CD14-positive monocyte (primary cell): ENCODE measurements at regions not wholly inside any gene's neighbourhood (a gene's known extent, or its start where the extent isn't known, plus 50 kb on each side); places are given as distances from the start of the nearest gene placed in this dataset.

ENCODE experiments used
- DNase-seq, 3 donors: peaks; one replicate each; pipeline ENCODE4 v3.0.0-alpha.2; 2011 to 2022
- H2AFZ ChIP-seq: 2 replicates; pipeline ENCODE4 v1.6.0; 2012; ENCODE audit warnings: mild to moderate bottlenecking, low read depth, low read length, inconsistent platforms; ENCODE audit not compliant: insufficient read depth, poor library complexity, severe bottlenecking
- H3K27ac ChIP-seq, 2 donors: 1 replicate in 1 of 2; 2 replicates in 1 of 2; pipeline ENCODE4 v1.5.1; 2012 to 2013; ENCODE audit warnings: low read length in 2 of 2, control low read depth in 1 of 2, inconsistent platforms in 1 of 2, low read depth in 1 of 2, mild to moderate bottlenecking in 1 of 2
- H3K27me3 ChIP-seq, 2 donors: one replicate each; pipeline versions ENCODE4 v1.6.0 to v1.6.1; 2011 to 2013; ENCODE audit warnings: low read length in 2 of 2; ENCODE audit not compliant: control insufficient read depth in 2 of 2, insufficient read depth in 2 of 2
- H3K36me3 ChIP-seq, 2 donors: replicated peaks in 1 of 2; 1 replicate in 1 of 2; 2 replicates in 1 of 2; pipeline versions ENCODE4 v1.5.1 to v1.6.1; 2012 to 2013; ENCODE audit warnings: low read length in 2 of 2, control low read depth in 1 of 2, inconsistent platforms in 1 of 2, mild to moderate bottlenecking in 1 of 2; ENCODE audit not compliant: insufficient read depth in 2 of 2, control insufficient read depth in 1 of 2
- H3K4me1 ChIP-seq, 2 donors: 1 replicate in 1 of 2; 2 replicates in 1 of 2; pipeline versions ENCODE4 v1.5.1 to v1.6.1; 2012 to 2013; ENCODE audit warnings: low read length in 2 of 2, control low read depth in 1 of 2, inconsistent platforms in 1 of 2, mild to moderate bottlenecking in 1 of 2, moderate library complexity in 1 of 2; ENCODE audit not compliant: insufficient read depth in 2 of 2, control insufficient read depth in 1 of 2
- H3K4me2 ChIP-seq: replicated peaks from 2 replicates; pipeline ENCODE3; 2012; ENCODE audit warnings: low read length, moderate library complexity, mild to moderate bottlenecking; ENCODE audit not compliant: poor library complexity, severe bottlenecking; ENCODE audit errors: extremely low read depth
- H3K4me3 ChIP-seq, 3 experiments: fragments of 200-600 bp in 1 of 3; sonication (generic) in 1 of 3; replicated peaks in 1 of 3; 1 replicate in 2 of 3; 2 replicates in 1 of 3; pipeline ENCODE4 v1.5.1; 2011 to 2013; ENCODE audit warnings: low read length in 3 of 3, mild to moderate bottlenecking in 3 of 3, control low read depth in 2 of 3, low read depth in 2 of 3, inconsistent platforms in 1 of 3, moderate library complexity in 1 of 3
- H3K79me2 ChIP-seq: 2 replicates; pipeline ENCODE4 v1.6.0; 2012; ENCODE audit warnings: mild to moderate bottlenecking, control low read depth, inconsistent platforms, low read length, moderate library complexity; ENCODE audit not compliant: insufficient read depth
- H3K9ac ChIP-seq: 2 replicates; pipeline ENCODE4 v1.6.0; 2017; ENCODE audit warnings: low read length, mild to moderate bottlenecking; ENCODE audit not compliant: insufficient read depth, poor library complexity, severe bottlenecking
- H3K9me3 ChIP-seq, 2 donors: replicated peaks in 1 of 2; 1 replicate in 1 of 2; 2 replicates in 1 of 2; pipeline versions ENCODE4 v1.5.1 to v1.6.1; 2012 to 2013; ENCODE audit warnings: low read length in 2 of 2, control low read depth in 1 of 2; ENCODE audit not compliant: control insufficient read depth in 1 of 2, insufficient read depth in 1 of 2
- H4K20me1 ChIP-seq: 2 replicates; pipeline ENCODE4 v1.6.0; 2012; ENCODE audit warnings: mild to moderate bottlenecking, low read length, control low read depth, moderate library complexity; ENCODE audit not compliant: insufficient read depth
- H3K27ac Mint-ChIP-seq, 7 donors: one replicate each; pipeline ENCODE4 v1.8.0; 2020; ENCODE audit warnings: mild to moderate bottlenecking in 7 of 7, mixed read lengths in 7 of 7, moderate library complexity in 6 of 7, inconsistent platforms in 2 of 7
- H3K27me3 Mint-ChIP-seq, 3 donors: one replicate each; pipeline ENCODE4 v1.8.0; 2021 to 2022; ENCODE audit warnings: low read depth in 3 of 3, mild to moderate bottlenecking in 3 of 3, mixed read lengths in 3 of 3, moderate library complexity in 3 of 3, inconsistent platforms in 1 of 3
- H3K36me3 Mint-ChIP-seq, 2 donors: one replicate each; pipeline ENCODE4 v1.8.0; 2020; ENCODE audit warnings: mixed read lengths in 2 of 2, inconsistent platforms in 1 of 2, mild to moderate bottlenecking in 1 of 2
- H3K4me1 Mint-ChIP-seq: one replicate; pipeline ENCODE4 v1.8.0; 2020; ENCODE audit warnings: mild to moderate bottlenecking, mixed read lengths
- H3K4me3 Mint-ChIP-seq, 2 donors: one replicate each; pipeline ENCODE4 v1.8.0; 2020; ENCODE audit warnings: mild to moderate bottlenecking in 2 of 2, mixed read lengths in 2 of 2, moderate library complexity in 1 of 2
- H3K9me3 Mint-ChIP-seq, 7 donors: one replicate each; pipeline ENCODE4 v1.8.0; 2020 to 2022; ENCODE audit warnings: mixed read lengths in 7 of 7, mild to moderate bottlenecking in 6 of 7, moderate library complexity in 6 of 7, inconsistent platforms in 2 of 7
- CTCF ChIP-seq: fragments of 200-600 bp; IDR thresholded peaks from one replicate; pipeline ENCODE4 v1.8.0; 2022; ENCODE audit warnings: antibody characterized with exemption, mild to moderate bottlenecking
- WGBS: methylation state at CpG from one replicate; pipeline ENCODE4 v1.1.5; 2013; ENCODE audit warnings: missing lambda C conversion rate; ENCODE audit not compliant: insufficient coverage; 5-methylcytosine and 5-hydroxymethylcytosine counted together
- intact Hi-C, 2 donors: fragments of 100-400 bp; cut with micrococcal nuclease; formaldehyde crosslinking; loops; one replicate each; pipeline versions ENCODE4 v1.15.0 to v1.15.1; 2023

DNA sequence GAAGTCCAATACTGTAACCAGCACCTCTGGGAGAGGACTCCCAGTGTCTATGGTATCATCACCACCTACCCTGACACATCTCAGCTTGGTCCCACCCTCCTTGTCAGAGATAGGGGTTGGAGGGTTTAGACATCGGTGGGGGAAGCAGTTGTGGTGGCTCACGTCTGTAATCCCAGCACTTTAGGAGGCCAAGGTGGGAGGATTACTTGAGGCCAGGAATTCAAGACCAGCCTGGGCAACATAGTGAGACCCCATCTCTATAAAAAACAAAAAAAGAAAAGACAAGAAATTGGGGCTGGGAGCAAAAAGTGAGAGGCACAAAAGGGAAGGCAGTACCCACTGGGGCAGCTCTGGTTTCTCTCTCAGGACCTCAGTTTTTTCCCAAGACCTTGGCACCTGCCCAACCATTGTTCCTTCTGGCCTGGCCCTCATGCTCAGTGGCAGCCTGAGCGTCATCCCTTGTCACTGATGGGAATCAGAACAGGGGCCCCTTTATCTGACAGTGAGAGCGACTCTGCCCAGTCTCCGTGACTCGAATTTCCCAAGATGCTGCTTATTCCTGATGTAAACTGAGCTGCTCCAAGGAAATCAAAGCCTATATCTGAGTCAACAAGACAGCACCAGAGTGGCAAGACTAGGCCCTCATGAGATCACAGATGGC is 80.5 kb upstream of the HSPA9 start:
- peaks cover 0 to 9% (median 0%) of the 10 kb centered on the region in 7 donors for H3K9me3 Mint-ChIP-seq
- peak overlapping the region in 1 of 2 donors; percentile 21 for H3K4me3 Mint-ChIP-seq
- H4K20me1 ChIP-seq, result no peaks in the 10 kb centered on the region
- peaks cover 9% of the 10 kb centered on the region for H3K4me1 Mint-ChIP-seq
- no peaks in the 10 kb centered on the region for H3K36me3 ChIP-seq
- no peak for TF ChIP-seq CTCF
- H3K9me3 ChIP-seq, result no peaks in the 10 kb centered on the region
- H3K27me3 Mint-ChIP-seq, result peaks cover 48 to 74% (median 51%) of the 10 kb centered on the region in 3 donors
- no peaks in the 10 kb centered on the region for H3K4me1 ChIP-seq
- H3K9ac ChIP-seq, result no peak overlapping the region
- H3K27ac Mint-ChIP-seq, result peak overlapping the region in 1 of 7 donors; percentile 31
- H3K36me3 Mint-ChIP-seq, result no peaks in the 10 kb centered on the region
- intact Hi-C loops, result no loop called here
- H3K4me2 ChIP-seq, result no peak overlapping the region
- 93% methylated on average over 4 of the region's 6 CpGs for WGBS
- no peak overlapping the region for H3K27ac ChIP-seq
- H3K4me3 ChIP-seq, result no peak overlapping the region
- H3K27me3 ChIP-seq, result peaks cover 14 to 52% of the 10 kb centered on the region in 2 donors
- H3K79me2 ChIP-seq, result no peaks in the 10 kb centered on the region
- H2AFZ ChIP-seq, result no peak overlapping the region
- no peak for DNase-seq

- intact Hi-C loops, result no loop called here
- no peaks in the 10 kb centered on the region for H3K36me3 ChIP-seq
- no peaks in the 10 kb centered on the region for H4K20me1 ChIP-seq
- H3K9ac ChIP-seq, result no peak overlapping the region
- H3K4me1 Mint-ChIP-seq, result peaks cover 9% of the 10 kb centered on the region
- H3K4me3 Mint-ChIP-seq, result peak overlapping the region in 1 of 2 donors; percentile 49
- peak in 1 of 3 donors; percentile 26 for DNase-seq
- no peaks in the 10 kb centered on the region for H3K79me2 ChIP-seq
- 0% methylated on average over 2 of the region's 8 CpGs for WGBS
- no peak overlapping the region for H3K27ac ChIP-seq
- H3K9me3 ChIP-seq, result no peaks in the 10 kb centered on the region
- no peak overlapping the region for H3K27ac Mint-ChIP-seq
- H3K36me3 Mint-ChIP-seq, result no peaks in the 10 kb centered on the region
- no peak overlapping the region for H3K4me3 ChIP-seq
- no peak for TF ChIP-seq CTCF
- peaks cover 50 to 83% (median 53%) of the 10 kb centered on the region in 3 donors for H3K27me3 Mint-ChIP-seq
- no peak overlapping the region for H3K4me2 ChIP-seq
- H3K4me1 ChIP-seq, result no peaks in the 10 kb centered on the region
- peaks cover 0 to 6% (median 0%) of the 10 kb centered on the region in 7 donors for H3K9me3 Mint-ChIP-seq
- peaks cover 14 to 56% of the 10 kb centered on the region in 2 donors for H3K27me3 ChIP-seq
- no peak overlapping the region for H2AFZ ChIP-seq
These were observed 79.2 kb upstream of the HSPA9 start for GRCh38 chr5:138654281-138654867.
